GM12872 (cell line): ENCODE measurements at regions not wholly inside any gene's neighbourhood (a gene's known extent, or its start where the extent isn't known, plus 50 kb on each side); places are given as distances from the start of the nearest gene placed in this dataset.

Source experiments
- CTCF ChIP-seq: IDR thresholded peaks from 3 replicates; pipeline ENCODE4 v1.5.1; 2011; ENCODE audit warnings: low read depth, mild to moderate bottlenecking, low read length, moderate library complexity; ENCODE audit not compliant: insufficient read depth

GRCh38 chr15:38829086-38829485 lies 264.5 kb upstream of the RASGRP1 start:
- TF ChIP-seq CTCF = no peak

- no peak for TF ChIP-seq CTCF
Observed at GRCh38 chr15:38842226-38842625, 277.6 kb upstream of the RASGRP1 start.

- TF ChIP-seq CTCF = no peak
Observed at GRCh38 chr15:38843051-38843501, 278.5 kb upstream of the RASGRP1 start.

- TF ChIP-seq CTCF = no peak
Observed at GRCh38 chr15:38843736-38844590, 279.3 kb upstream of the RASGRP1 start.

- no peak for TF ChIP-seq CTCF
Observed at GRCh38 chr15:38844736-38845135, 280.1 kb upstream of the RASGRP1 start.

DNA sequence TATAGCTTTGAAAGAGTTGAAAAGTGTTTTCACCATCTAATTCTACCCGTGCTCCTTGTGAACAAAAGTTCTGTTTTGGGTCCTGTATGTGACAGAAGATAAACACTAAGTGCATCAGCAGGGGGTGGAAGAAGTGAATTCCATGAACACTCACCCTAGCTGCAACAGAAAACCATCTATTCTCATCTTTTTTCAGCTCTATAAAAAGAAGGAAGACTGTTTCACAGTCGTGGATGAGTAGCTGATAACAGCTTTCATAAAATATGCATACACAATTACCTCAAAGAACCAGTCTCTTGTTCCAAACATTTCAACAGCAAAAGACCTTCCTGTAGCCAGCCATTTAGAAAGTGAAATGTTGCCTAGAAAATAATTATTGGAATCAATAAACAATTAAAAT lies 281.7 kb upstream of the RASGRP1 start:
- TF ChIP-seq CTCF = no peak

GRCh38 chr15:38847666-38848065 lies 283.1 kb upstream of the RASGRP1 start:
- TF ChIP-seq CTCF = no peak
